Prostate gland (tissue), 2 donors: ENCODE measurements at regions not wholly inside any gene's neighbourhood (a gene's known extent, or its start where the extent isn't known, plus 50 kb on each side); places are given as distances from the start of the nearest gene placed in this dataset.

ENCODE experiments used
- CTCF ChIP-seq, 4 experiments: fragments of 200-600 bp in 2 of 4; fragments of 450-650 bp in 2 of 4; sonication (generic) in 2 of 4; IDR thresholded peaks; 1 replicate in 3 of 4; 2 replicates in 1 of 4; pipeline ENCODE4 v1.5.1; 2016 to 2019; ENCODE audit warnings: antibody characterized with exemption in 4 of 4, mild to moderate bottlenecking in 2 of 4, moderate library complexity in 2 of 4
- POLR2A ChIP-seq: fragments of 450-650 bp; IDR thresholded peaks from one replicate; pipeline ENCODE4 v1.6.1; 2016; ENCODE audit warnings: antibody characterized with exemption, mild to moderate bottlenecking

GRCh38 chr3:11698326-11699082 lies 54.8 kb upstream of the VGLL4 start:
- no peak for TF ChIP-seq CTCF (IDR thresholded peaks at IDR 0.05)
- no peak for TF ChIP-seq POLR2A
